Kidney epithelial cell (primary cell): ENCODE measurements at regions not wholly inside any gene's neighbourhood (a gene's known extent, or its start where the extent isn't known, plus 50 kb on each side); places are given as distances from the start of the nearest gene placed in this dataset.
"Not testable (repeated sequence)": the region's sequence is repeated elsewhere in the genome, so short reads cannot be mapped to it uniquely, and the experiment has no call there.

Source experiments
- DNase-seq: peaks from one replicate; pipeline ENCODE4 v3.0.0-alpha.2; 2010; ENCODE audit warnings: low read depth
- H3K27me3 ChIP-seq: 2 replicates; pipeline ENCODE4 v1.6.0; 2011; ENCODE audit warnings: low read length; ENCODE audit not compliant: control insufficient read depth, insufficient read depth
- H3K36me3 ChIP-seq: 2 replicates; pipeline ENCODE4 v1.5.1; 2011; ENCODE audit warnings: low read length; ENCODE audit not compliant: control insufficient read depth, insufficient read depth
- H3K4me3 ChIP-seq: 2 replicates; pipeline ENCODE4 v1.5.1; 2011; ENCODE audit warnings: low read depth, mild to moderate bottlenecking, control low read depth, low read length
- TF ChIP-seq, protein P1 (sequence below): IDR thresholded peaks from 2 replicates; pipeline ENCODE4 v1.5.1; 2011; ENCODE audit warnings: mild to moderate bottlenecking, moderate library complexity, low read length, control low read depth, inconsistent platforms; ENCODE audit not compliant: insufficient read depth, poor library complexity, severe bottlenecking

- Histone ChIP-seq H3K27me3 (no peaks in the 10 kb centered on the region), H3K36me3 (no peaks in the 10 kb centered on the region), H3K4me3 (no peak overlapping the region)
- no peak for DNase-seq
- TF ChIP-seq, protein P1, sequence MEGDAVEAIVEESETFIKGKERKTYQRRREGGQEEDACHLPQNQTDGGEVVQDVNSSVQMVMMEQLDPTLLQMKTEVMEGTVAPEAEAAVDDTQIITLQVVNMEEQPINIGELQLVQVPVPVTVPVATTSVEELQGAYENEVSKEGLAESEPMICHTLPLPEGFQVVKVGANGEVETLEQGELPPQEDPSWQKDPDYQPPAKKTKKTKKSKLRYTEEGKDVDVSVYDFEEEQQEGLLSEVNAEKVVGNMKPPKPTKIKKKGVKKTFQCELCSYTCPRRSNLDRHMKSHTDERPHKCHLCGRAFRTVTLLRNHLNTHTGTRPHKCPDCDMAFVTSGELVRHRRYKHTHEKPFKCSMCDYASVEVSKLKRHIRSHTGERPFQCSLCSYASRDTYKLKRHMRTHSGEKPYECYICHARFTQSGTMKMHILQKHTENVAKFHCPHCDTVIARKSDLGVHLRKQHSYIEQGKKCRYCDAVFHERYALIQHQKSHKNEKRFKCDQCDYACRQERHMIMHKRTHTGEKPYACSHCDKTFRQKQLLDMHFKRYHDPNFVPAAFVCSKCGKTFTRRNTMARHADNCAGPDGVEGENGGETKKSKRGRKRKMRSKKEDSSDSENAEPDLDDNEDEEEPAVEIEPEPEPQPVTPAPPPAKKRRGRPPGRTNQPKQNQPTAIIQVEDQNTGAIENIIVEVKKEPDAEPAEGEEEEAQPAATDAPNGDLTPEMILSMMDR, result no peak
These were observed 95.1 kb upstream of the GRIA3 start for GRCh38 chrX:123088930-123089329.

- TF ChIP-seq, protein P1, result no peak
- Histone ChIP-seq H3K36me3 (no peaks in the 10 kb centered on the region), H3K27me3 (no peaks in the 10 kb centered on the region), H3K4me3 (no peak overlapping the region)
- no peak for DNase-seq
These were observed 90.3 kb upstream of the GRIA3 start for GRCh38 chrX:123093792-123094191.

GRCh38 chrX:123108513-123109427 is 75.3 kb upstream of the GRIA3 start:
- TF ChIP-seq, protein P1, result no peak
- Histone ChIP-seq H3K4me3 (no peak overlapping the region), H3K36me3 (no peaks in the 10 kb centered on the region), H3K27me3 (no peaks in the 10 kb centered on the region)
- DNase-seq, result no peak

- no peak overlapping the region for H3K4me3 ChIP-seq
- DNase-seq, result no peak
- no peaks in the 10 kb centered on the region for H3K36me3 ChIP-seq
- no peaks in the 10 kb centered on the region for H3K27me3 ChIP-seq
- TF ChIP-seq, protein P1, result no peak
These were observed 62.8 kb upstream of the GRIA3 start for GRCh38 chrX:123121241-123121640.

- H3K4me3 ChIP-seq, H3K36me3 ChIP-seq, H3K27me3 ChIP-seq, DNase-seq: not testable (repeated sequence)
These were observed 54.3 kb upstream of the GRIA3 start for GRCh38 chrX:123129805-123130204.
